HepG2 (cell line): ENCODE measurements at regions not wholly inside any gene's neighbourhood (a gene's known extent, or its start where the extent isn't known, plus 50 kb on each side); places are given as distances from the start of the nearest gene placed in this dataset.

Experiments
- ATAC-seq: fragments of 200-7000 bp; cut with Tn5 transposase; 3 replicates; pipeline ENCODE4 v1.9.1; 2020; ENCODE audit warnings: mild to moderate bottlenecking, moderate library complexity
- BruUV-seq: library from RNA; stranded (reverse); fragments of 400-500 nt; replicated peaks from 2 replicates; lab custom pipeline; 2021; lab: Mats Ljungman, UMichigan
- CTCF ChIA-PET: fragments of 300-600 bp; formaldehyde crosslinking; extraction: SDS; loops from one replicate; lab custom pipeline; 2021; ENCODE audit warnings: low total read pairs, inconsistent platforms, low intra/inter-chr PET ratio; lab: Yijun Ruan, JAX
- POLR2A ChIA-PET: fragments of 350-600 bp; sonication (Branson Sonifier 250); formaldehyde crosslinking; loops from one replicate; lab custom pipeline; 2020; ENCODE audit warnings: antibody characterized with exemption, inconsistent platforms; lab: Yijun Ruan, JAX
- DNase-seq: peaks from one replicate; pipeline ENCODE4 v3.0.0-alpha.2; 2015; ENCODE audit warnings: low spot score
- FAIRE-seq: peaks from 3 replicates; lab custom pipeline; 2011; peaks lifted over from hg19 to GRCh38; lab: Jason Lieb, UNC
- H2AFZ ChIP-seq: one replicate; pipeline ENCODE4 v1.6.1; 2011; ENCODE audit warnings: low read length, inconsistent platforms
- H3K27ac ChIP-seq: fragments of 300-600 bp; 3 replicates; pipeline ENCODE4 v1.8.0; 2011; ENCODE audit warnings: mixed run types, mild to moderate bottlenecking, mixed read lengths, low read length, inconsistent platforms; ENCODE audit not compliant: insufficient read depth; ENCODE audit errors: extremely low read length
- H3K27me3 ChIP-seq, 2 experiments: fragments of 200-600 bp in 1 of 2; 2 replicates in 1 of 2; 3 replicates in 1 of 2; pipeline versions ENCODE4 v1.6.0 to v1.8.0; 2011; ENCODE audit warnings: low read length in 2 of 2, mild to moderate bottlenecking in 2 of 2, moderate library complexity in 2 of 2, inconsistent platforms in 1 of 2; ENCODE audit not compliant: insufficient read depth in 2 of 2, control insufficient read depth in 1 of 2
- H3K36me3 ChIP-seq, 2 experiments: fragments of 200-600 bp in 1 of 2; replicated peaks in 1 of 2; 2 replicates in 1 of 2; 3 replicates in 1 of 2; pipeline versions ENCODE4 v1.5.1 to v1.8.0; 2011; ENCODE audit warnings: low read length in 2 of 2, inconsistent platforms in 1 of 2; ENCODE audit not compliant: insufficient read depth in 2 of 2, control insufficient read depth in 1 of 2
- H3K4me1 ChIP-seq: 2 replicates; pipeline ENCODE4 v1.5.1; 2012; ENCODE audit warnings: low read length, inconsistent platforms; ENCODE audit not compliant: insufficient read depth
- H3K4me2 ChIP-seq: 2 replicates; pipeline ENCODE4 v1.6.0; 2011; ENCODE audit warnings: low read depth, low read length, inconsistent platforms
- H3K4me3 ChIP-seq, 3 experiments: fragments of 200-600 bp in 1 of 3; sonication (generic), shearing (Covaris generic) in 1 of 3; replicated peaks in 1 of 3; 2 replicates each; pipeline ENCODE4 v1.5.1; 2011 to 2016; ENCODE audit warnings: low read length in 3 of 3, inconsistent platforms in 2 of 3, low read depth in 2 of 3, mild to moderate bottlenecking in 2 of 3, control low read depth in 1 of 3, mixed read lengths in 1 of 3; ENCODE audit not compliant: insufficient read depth in 1 of 3
- H3K79me2 ChIP-seq: one replicate; pipeline ENCODE4 v1.6.1; 2011; ENCODE audit warnings: low read length, inconsistent platforms; ENCODE audit not compliant: insufficient read depth
- H3K9ac ChIP-seq: 2 replicates; pipeline ENCODE4 v1.6.0; 2011; ENCODE audit warnings: mild to moderate bottlenecking, low read depth, low read length, inconsistent platforms; ENCODE audit not compliant: insufficient read depth
- H3K9me3 ChIP-seq: 2 replicates; pipeline ENCODE4 v1.5.1; 2012; ENCODE audit warnings: mild to moderate bottlenecking, low read length
- H4K20me1 ChIP-seq: 2 replicates; pipeline ENCODE4 v1.6.0; 2011; ENCODE audit warnings: inconsistent platforms, mild to moderate bottlenecking, low read length, moderate library complexity; ENCODE audit not compliant: insufficient read depth
- MEIS1 ChIP-seq: sonication (generic); formaldehyde crosslinking; IDR thresholded peaks from 2 replicates; pipeline ENCODE4 v1.9.0; 2021; ENCODE audit warnings: mild to moderate bottlenecking, missing genetic modification reagents, moderate library complexity, borderline replicate concordance
- NR3C1 ChIP-seq: sonication (generic); formaldehyde crosslinking; IDR thresholded peaks from 2 replicates; pipeline ENCODE4 v1.4.0; 2020; ENCODE audit warnings: missing genetic modification reagents
- PCBP2 ChIP-seq: fragments of 200-400 bp; formaldehyde crosslinking; optimal IDR thresholded peaks from 2 replicates; pipeline ENCODE3; 2018; ENCODE audit warnings: low read length, low read depth; ENCODE audit not compliant: poor library complexity, severe bottlenecking
- SRF ChIP-seq: IDR thresholded peaks from 2 replicates; pipeline ENCODE4 v1.6.1; 2011; ENCODE audit warnings: mild to moderate bottlenecking, low read depth, low read length, moderate library complexity
- ZNF253 ChIP-seq: sonication (generic); formaldehyde crosslinking; IDR thresholded peaks from 2 replicates; pipeline ENCODE4 v1.8.0; 2022; ENCODE audit warnings: mild to moderate bottlenecking, missing genetic modification reagents, borderline replicate concordance
- ZNF382 ChIP-seq: sonication (generic); formaldehyde crosslinking; IDR thresholded peaks from 2 replicates; pipeline ENCODE4 v1.5.0; 2020; ENCODE audit warnings: missing genetic modification reagents, mild to moderate bottlenecking, borderline replicate concordance
- ZNF720 ChIP-seq: sonication (generic); formaldehyde crosslinking; IDR thresholded peaks from 2 replicates; pipeline ENCODE4 v1.4.0; 2020; ENCODE audit warnings: missing genetic modification reagents
- WGBS: methylation state at CpG from one replicate; pipeline ENCODE4 v1.1.6; 2017; ENCODE audit warnings: low lambda C conversion rate; 5-methylcytosine and 5-hydroxymethylcytosine counted together
- in situ Hi-C: cut with HindIII; loops from 2 replicates; pipeline ENCODE4 v1.10.0; 2017; ENCODE audit warnings: low pct_unique_long_range_greater_than_20kb; ENCODE audit not compliant: extremely low pct_ligation_motif_present
- intact Hi-C: fragments of 100-400 bp; cut with micrococcal nuclease; formaldehyde crosslinking; loops from one replicate; pipeline ENCODE4 v1.10.0; 2022; ENCODE audit not compliant: unreplicated experiment
- TF ChIP-seq, protein P1 (sequence below): sonication (generic); formaldehyde crosslinking; IDR thresholded peaks from 2 replicates; pipeline ENCODE4 v1.8.0; 2023; ENCODE audit warnings: mild to moderate bottlenecking, missing genetic modification reagents
- TF ChIP-seq, protein P2 (sequence below): sonication (generic); formaldehyde crosslinking; IDR thresholded peaks from 2 replicates; pipeline ENCODE4 v1.5.0; 2020; ENCODE audit warnings: missing genetic modification reagents, mild to moderate bottlenecking, borderline replicate concordance
- TF ChIP-seq, protein P3 (sequence below): sonication (generic); formaldehyde crosslinking; conservative IDR thresholded peaks from 2 replicates; pipeline ENCODE4 v1.8.0; 2022; ENCODE audit warnings: missing genetic modification reagents
- TF ChIP-seq, protein P4 (sequence below): sonication (generic); formaldehyde crosslinking; IDR thresholded peaks from 2 replicates; pipeline ENCODE4 v1.5.1; 2020; ENCODE audit warnings: mild to moderate bottlenecking, missing genetic modification reagents

DNA sequence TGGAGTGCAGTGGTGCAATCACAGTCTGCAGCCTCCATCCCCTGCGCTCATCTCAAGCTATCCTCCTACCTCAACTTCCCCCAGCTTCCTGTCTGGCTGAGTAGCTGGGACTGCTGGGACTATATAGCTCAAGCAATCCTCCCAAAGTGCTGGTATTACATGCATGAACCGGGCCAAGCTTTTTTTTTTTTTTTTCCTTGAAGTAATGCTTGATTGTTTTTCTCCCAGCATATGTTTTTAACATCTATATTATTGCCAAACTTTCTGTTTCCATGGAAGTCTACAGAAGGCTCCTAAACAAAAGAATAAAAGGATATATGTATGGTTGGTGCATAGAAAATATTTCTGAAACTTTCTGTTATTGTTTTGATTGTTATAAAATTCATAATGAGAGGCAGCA lies 853.6 kb downstream of the KCNA4 start:
- H3K4me2 ChIP-seq = no peak overlapping the region
- H3K79me2 ChIP-seq = no peaks in the 10 kb centered on the region
- no peaks in the 10 kb centered on the region for H3K36me3 ChIP-seq
- no peak overlapping the region for H3K4me3 ChIP-seq
- no peak for DNase-seq
- no peaks in the 10 kb centered on the region for H3K27me3 ChIP-seq
- no peaks in the 10 kb centered on the region for H4K20me1 ChIP-seq
- H2AFZ ChIP-seq = no peak overlapping the region
- H3K27ac ChIP-seq = no peak overlapping the region
- ATAC-seq = no peak
- FAIRE-seq = no peak
- 1% methylated on average over 2 of the region's 2 CpGs for WGBS
- in situ Hi-C loops (loop anchor here (25.0 kb wide), 1 partner anchor 1476 kb away; no protein-coding TSS in a partner anchor), intact Hi-C loops (no loop called here)
- CTCF ChIA-PET = no interaction called here
- BruUV-seq = no TSS peak
- H3K4me1 ChIP-seq = no peaks in the 10 kb centered on the region
- POLR2A ChIA-PET = no interaction called here
- no peaks in the 10 kb centered on the region for H3K9me3 ChIP-seq
- no peak overlapping the region for H3K9ac ChIP-seq
- TF ChIP-seq, protein P1, sequence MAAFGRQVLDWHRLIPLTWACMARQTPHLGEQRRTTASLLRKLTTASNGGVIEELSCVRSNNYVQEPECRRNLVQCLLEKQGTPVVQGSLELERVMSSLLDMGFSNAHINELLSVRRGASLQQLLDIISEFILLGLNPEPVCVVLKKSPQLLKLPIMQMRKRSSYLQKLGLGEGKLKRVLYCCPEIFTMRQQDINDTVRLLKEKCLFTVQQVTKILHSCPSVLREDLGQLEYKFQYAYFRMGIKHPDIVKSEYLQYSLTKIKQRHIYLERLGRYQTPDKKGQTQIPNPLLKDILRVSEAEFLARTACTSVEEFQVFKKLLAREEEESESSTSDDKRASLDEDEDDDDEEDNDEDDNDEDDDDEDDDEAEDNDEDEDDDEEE (CRISPR knock-in tag) = no peak
- TF ChIP-seq, protein P2, sequence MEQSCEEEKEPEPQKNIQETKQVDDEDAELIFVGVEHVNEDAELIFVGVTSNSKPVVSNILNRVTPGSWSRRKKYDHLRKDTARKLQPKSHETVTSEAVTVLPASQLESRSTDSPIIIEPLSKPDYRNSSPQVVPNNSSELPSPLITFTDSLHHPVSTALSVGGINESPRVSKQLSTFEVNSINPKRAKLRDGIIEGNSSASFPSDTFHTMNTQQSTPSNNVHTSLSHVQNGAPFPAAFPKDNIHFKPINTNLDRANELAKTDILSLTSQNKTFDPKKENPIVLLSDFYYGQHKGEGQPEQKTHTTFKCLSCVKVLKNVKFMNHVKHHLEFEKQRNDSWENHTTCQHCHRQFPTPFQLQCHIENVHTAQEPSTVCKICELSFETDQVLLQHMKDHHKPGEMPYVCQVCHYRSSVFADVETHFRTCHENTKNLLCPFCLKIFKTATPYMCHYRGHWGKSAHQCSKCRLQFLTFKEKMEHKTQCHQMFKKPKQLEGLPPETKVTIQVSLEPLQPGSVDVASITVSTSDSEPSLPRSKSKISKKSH (CRISPR knock-in tag) = no peak
- TF ChIP-seq ZNF720 (CRISPR knock-in tag) (no peak), PCBP2 (no peak), ZNF253 (CRISPR knock-in tag) (no peak), MEIS1 (CRISPR knock-in tag) (no peak), NR3C1 (CRISPR knock-in tag) (no peak), ZNF382 (no peak), SRF (no peak)
- TF ChIP-seq, protein P3, sequence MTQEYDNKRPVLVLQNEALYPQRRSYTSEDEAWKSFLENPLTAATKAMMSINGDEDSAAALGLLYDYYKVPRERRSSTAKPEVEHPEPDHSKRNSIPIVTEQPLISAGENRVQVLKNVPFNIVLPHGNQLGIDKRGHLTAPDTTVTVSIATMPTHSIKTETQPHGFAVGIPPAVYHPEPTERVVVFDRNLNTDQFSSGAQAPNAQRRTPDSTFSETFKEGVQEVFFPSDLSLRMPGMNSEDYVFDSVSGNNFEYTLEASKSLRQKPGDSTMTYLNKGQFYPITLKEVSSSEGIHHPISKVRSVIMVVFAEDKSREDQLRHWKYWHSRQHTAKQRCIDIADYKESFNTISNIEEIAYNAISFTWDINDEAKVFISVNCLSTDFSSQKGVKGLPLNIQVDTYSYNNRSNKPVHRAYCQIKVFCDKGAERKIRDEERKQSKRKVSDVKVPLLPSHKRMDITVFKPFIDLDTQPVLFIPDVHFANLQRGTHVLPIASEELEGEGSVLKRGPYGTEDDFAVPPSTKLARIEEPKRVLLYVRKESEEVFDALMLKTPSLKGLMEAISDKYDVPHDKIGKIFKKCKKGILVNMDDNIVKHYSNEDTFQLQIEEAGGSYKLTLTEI (CRISPR knock-in tag) = no peak
- TF ChIP-seq, protein P4, sequence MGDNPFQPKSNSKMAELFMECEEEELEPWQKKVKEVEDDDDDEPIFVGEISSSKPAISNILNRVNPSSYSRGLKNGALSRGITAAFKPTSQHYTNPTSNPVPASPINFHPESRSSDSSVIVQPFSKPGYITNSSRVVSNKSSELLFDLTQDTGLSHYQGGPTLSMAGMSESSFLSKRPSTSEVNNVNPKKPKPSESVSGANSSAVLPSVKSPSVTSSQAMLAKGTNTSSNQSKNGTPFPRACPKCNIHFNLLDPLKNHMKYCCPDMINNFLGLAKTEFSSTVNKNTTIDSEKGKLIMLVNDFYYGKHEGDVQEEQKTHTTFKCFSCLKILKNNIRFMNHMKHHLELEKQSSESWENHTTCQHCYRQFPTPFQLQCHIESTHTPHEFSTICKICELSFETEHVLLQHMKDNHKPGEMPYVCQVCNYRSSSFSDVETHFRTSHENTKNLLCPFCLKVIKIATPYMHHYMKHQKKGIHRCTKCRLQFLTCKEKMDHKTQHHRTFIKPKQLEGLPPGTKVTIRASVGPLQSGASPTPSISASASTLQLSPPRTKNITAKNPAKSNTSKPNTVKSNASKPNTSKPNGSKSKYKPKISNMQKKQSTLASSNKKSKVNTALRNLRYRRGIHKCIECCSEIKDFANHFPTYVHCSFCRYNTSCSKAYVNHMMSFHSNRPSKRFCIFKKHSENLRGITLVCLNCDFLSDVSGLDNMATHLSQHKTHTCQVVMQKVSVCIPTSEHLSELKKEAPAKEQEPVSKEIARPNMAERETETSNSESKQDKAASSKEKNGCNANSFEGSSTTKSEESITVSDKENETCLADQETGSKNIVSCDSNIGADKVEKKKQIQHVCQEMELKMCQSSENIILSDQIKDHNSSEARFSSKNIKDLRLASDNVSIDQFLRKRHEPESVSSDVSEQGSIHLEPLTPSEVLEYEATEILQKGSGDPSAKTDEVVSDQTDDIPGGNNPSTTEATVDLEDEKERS (CRISPR knock-in tag) = no peak
